Sigmoid colon (tissue), 4 donors: ENCODE measurements at regions not wholly inside any gene's neighbourhood (a gene's known extent, or its start where the extent isn't known, plus 50 kb on each side); places are given as distances from the start of the nearest gene placed in this dataset.

Experiments used
- EP300 ChIP-seq, 4 donors: sonication (generic); formaldehyde crosslinking; IDR thresholded peaks; one replicate each; pipeline ENCODE4 v1.6.1; 2017; ENCODE audit warnings: antibody characterized with exemption in 4 of 4
- POLR2A ChIP-seq, 2 donors: fragments of 450-650 bp; IDR thresholded peaks; one replicate each; pipeline ENCODE4 v1.6.1; 2016; ENCODE audit warnings: antibody characterized with exemption in 2 of 2, mild to moderate bottlenecking in 2 of 2, moderate library complexity in 2 of 2
- TF ChIP-seq, protein P1 (sequence below), 4 experiments: fragments of 450-650 bp in 3 of 4; fragments of 200-600 bp in 1 of 4; IDR thresholded peaks; one replicate each; pipeline ENCODE4 v1.5.1; 2016 to 2019; ENCODE audit warnings: antibody characterized with exemption in 4 of 4, mild to moderate bottlenecking in 3 of 4, moderate library complexity in 2 of 4

GRCh38 chr2:234579231-234579962 lies 82.5 kb upstream of the ARL4C start:
- TF ChIP-seq, protein P1, sequence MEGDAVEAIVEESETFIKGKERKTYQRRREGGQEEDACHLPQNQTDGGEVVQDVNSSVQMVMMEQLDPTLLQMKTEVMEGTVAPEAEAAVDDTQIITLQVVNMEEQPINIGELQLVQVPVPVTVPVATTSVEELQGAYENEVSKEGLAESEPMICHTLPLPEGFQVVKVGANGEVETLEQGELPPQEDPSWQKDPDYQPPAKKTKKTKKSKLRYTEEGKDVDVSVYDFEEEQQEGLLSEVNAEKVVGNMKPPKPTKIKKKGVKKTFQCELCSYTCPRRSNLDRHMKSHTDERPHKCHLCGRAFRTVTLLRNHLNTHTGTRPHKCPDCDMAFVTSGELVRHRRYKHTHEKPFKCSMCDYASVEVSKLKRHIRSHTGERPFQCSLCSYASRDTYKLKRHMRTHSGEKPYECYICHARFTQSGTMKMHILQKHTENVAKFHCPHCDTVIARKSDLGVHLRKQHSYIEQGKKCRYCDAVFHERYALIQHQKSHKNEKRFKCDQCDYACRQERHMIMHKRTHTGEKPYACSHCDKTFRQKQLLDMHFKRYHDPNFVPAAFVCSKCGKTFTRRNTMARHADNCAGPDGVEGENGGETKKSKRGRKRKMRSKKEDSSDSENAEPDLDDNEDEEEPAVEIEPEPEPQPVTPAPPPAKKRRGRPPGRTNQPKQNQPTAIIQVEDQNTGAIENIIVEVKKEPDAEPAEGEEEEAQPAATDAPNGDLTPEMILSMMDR (IDR thresholded peaks at IDR 0.05), result no peak
- TF ChIP-seq POLR2A (IDR thresholded peaks at IDR 0.05) (no peak), EP300 (IDR thresholded peaks at IDR 0.05) (no peak)
